GM21619 (cell line): ENCODE measurements at regions not wholly inside any gene's neighbourhood (a gene's known extent, or its start where the extent isn't known, plus 50 kb on each side); places are given as distances from the start of the nearest gene placed in this dataset.
"Not testable (repeated sequence)": the region's sequence is repeated elsewhere in the genome, so short reads cannot be mapped to it uniquely, and the experiment has no call there.

ENCODE experiments used
- ATAC-seq: cut with Tn5 transposase; IDR thresholded peaks from one replicate; pipeline ENCODE4 v1.9.1; 2021; ENCODE audit not compliant: unreplicated experiment

DNA sequence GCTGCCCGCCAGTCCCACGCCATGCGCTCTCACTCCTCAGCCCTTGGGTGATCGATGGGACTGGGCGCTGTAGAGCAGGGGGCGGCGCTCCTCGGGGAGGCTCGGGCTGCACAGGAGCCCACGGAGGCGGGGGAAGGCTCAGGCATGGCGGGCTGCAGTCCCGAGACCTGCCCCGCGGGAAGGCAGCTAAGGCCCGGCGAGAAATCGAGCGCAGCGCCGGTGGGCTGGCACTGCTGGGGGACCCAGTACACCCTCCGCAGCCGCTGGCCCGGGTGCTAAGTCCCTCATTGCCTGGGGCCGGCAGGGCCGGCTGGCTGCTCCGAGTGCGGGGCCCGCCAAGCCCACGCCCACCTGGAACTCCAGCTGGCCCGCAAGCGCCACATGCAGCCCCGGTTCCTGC is 102.2 kb upstream of the PDE10A start:
- not testable (repeated sequence) for ATAC-seq

DNA sequence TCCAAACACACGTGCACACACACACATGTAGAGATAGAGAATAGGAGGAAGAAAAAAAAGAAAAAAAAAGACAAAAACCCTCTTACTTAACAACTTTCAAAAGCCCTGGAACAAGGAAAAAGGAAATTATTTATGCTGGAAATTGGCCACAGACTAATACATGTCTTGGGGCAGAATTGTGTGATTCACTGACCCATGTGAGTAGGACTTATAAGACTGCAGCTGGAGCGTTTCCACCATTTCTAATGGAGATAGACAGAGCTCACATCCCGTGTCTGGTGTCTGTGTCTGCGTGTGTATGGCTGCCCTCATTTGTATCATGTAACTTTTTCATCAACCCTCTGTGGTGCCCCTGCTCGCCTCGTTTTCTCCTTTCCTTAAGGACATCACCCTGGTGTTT is 99.8 kb upstream of the PDE10A start:
- no peak for ATAC-seq

DNA sequence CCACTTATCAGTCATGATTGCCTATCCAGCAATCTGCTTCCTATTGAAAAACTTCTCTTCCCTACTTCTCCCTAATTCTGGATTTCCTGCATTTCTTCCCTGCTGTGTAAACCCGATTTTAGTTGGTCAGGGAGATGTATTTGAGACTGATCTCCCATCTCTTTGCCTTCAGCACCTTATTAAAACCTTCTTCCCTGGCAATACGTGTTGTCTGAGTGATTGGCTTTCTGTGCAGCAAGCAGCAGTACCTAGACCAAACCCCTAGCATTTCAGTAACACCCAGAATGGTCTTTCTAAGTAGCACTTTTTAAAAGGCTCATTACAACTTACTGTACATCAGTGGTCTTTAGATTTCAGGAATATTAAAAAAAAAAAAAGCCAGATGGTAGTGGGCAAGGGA is 99.1 kb upstream of the PDE10A start:
- no peak for ATAC-seq

DNA sequence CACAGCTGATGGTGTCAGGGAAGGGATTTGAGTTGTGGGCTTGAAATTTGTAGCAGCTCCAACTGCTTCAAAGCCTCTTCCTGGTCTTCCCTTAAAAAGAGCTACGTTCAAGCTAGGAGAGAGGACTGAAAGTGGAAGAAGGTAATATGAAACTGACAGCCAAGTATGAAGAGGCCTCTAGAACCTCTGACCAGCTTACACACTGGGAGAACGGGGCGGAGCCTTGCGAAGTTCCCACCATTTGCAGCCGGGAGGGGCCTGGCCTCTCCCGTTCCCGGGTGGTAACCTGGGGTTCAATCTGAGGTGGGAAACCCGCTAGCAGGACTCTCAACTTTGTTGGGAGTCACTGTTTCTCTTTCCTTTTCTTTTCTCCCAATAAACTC is 97.8 kb upstream of the PDE10A start:
- no peak for ATAC-seq

DNA sequence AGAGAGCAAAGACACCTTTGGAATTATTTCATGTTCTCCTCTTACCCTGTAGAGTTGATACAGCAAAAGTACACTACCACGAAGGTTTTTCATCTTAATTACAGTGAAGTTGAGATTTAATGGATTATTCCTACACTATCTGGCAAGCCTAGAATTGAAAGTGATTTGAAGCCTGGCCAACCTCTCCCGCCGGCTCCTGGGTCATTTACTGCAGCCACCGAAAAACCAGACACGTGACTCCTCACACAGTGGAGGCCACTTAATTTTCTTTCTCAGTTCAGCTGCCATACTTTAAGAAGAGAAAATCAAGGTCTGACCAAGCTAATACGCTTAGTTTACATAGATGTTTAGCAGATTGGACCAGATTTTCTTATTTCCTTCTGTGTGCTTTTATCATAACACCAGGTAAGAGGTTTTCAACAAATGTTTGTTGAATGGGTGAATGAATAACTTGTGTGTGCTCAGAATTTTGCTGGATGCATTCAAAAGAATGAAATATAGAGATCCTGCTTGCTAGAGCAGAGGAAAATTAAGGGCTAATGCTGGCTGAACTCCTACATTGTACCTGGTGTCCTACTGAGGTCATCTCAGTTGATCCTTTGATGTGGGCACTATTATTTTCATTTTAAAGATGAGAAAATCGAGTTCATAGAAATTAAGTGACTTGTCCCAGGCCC is 97.2 kb upstream of the PDE10A start:
- ATAC-seq = no peak

DNA sequence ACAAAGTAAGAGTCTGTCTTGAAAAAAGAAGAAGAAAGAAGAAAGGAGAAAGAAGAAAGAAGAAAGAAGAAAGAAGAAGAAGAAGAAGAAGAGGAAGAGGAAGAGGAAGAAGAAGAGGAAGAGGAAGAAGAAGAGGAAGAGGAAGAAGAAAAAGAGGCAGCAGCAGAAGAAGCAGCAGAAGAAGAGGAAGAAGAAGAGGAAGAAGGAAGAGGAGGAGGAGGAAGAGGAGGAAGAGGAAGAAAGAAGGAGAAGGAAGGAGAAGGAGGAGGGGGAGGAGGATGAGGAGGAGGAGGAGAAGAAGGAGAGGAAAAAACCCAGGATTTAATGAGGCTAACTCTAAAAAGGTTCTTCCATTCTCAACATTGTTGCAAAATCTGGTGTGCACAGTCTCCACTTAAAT is 95.4 kb upstream of the PDE10A start:
- ATAC-seq = no peak

DNA sequence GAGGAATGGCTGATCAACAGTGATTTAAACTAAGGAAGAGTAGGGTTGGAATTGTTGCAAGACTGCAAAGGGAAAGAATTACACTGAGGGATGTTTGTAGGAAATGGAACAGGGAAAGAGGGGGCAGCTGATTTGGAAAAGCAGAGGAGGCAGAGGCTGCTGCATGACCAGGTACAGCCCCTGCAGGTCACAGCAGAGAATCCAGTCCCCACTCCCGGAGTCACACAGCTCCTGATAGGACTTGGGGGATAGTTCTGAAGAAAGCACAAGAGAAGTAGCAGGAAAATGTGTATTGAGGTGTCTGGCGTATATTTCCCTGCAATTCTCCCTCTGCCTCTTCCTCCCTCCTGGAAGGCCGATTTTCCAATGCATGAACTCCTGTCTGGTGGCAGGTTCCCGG is 92.5 kb upstream of the PDE10A start:
- no peak for ATAC-seq

DNA sequence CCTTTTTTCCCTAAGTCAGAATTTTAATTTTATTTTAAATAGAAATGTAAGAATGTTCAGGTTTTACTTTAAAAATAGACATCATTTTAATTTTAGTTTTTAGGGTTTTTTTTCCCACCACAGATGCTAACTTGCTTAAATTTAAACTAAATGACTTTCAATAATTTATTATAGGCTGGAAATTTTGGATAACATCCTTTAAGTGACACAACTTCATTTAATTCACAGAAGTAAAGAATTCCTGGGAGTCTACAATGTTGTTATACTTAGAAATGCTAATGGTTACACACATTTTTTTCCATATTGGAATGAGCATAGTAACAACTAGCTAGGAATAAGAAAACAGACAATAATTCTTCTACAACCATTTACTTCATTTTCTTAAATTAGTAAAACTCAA is 90.5 kb upstream of the PDE10A start:
- no peak for ATAC-seq

DNA sequence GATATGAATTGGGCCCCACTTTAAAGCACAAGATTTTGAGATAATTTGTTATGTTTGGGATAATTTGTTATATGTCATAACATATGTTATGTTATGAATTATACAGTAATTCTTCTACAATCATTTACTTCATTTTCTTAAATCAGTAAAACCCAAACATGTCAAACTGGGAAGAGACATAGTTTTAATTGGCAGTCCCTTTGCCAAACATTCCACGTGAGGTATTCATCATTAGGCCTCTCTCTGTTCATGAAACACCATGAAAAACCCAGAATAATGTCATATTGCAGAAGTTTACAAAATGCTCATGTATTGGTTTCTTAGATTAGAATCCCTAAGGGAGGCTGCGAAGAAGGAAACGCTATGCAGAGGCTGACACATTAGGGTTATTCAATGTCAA is 89.4 kb upstream of the PDE10A start:
- ATAC-seq = no peak

DNA sequence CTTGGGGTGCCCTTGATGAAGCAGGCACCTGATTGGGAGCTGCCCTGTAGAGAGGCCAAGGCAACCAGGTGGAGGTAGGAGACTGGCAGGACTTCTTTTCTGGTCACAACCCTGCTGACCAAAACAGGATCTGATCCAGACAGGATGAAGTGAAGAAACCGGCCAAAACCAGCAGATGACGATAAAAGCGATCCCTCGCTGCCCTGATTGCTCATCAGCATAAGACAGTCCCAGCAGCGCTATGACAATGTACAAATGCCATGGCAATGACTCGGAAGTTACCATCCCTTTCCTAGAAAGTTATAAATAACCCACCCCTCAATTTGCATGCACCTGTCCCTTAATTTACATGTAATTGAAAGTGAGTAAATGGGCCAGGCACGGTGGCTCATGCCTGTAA is 88.4 kb upstream of the PDE10A start:
- ATAC-seq = no peak

DNA sequence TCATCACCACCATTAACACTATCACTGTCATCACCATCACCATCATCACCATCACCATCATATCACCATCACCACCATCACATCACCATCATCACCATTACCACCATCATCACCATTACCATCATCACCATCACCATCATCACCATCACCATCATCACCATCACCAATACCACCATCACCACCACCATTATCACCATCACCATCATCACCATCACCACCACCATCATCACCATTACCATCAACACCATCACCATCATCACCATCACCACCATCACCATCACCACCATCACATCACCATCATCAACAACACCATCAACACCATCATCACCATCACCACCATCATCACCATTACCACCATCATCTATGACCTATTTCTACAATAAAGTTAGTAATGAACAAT is 86.1 kb upstream of the PDE10A start:
- ATAC-seq = no peak

DNA sequence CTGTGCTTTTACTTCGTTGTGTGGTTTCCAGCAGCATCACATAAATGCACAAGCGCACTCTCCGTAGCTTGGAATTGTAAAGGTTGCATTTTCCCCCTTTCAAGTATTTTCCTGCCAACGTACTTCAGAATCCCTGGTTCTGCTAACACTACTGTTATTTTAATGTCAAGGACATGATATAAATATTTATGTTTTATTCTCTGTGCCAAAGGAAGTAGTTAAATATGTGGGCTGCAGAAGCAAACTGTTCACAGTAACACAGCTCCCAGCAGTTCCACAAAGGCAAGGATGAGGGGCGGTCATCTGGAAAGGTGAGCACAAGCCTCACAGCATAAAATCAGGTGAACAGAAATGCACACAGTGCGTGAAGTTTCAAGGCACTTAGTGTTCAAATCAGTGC is 85.3 kb upstream of the PDE10A start:
- ATAC-seq = no peak

DNA sequence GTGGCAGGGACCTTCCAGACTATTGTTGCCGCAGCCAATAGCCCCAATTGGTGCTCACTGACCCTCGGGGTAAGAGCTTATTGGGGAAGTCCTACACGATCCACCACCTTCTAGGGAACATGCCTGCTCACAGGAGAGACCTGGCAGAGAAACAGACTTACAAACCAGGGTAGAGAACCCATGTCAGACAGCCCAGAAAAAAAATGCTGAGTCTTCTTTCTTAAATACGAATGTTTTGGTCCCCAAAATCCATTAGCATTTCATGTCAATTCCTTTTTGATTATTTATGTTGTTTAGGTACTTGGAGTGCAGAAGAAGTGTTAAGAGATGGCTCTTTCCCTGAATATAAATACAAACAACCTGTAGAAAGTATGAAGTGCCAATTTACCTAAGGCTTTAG is 84.9 kb upstream of the PDE10A start:
- no peak for ATAC-seq

DNA sequence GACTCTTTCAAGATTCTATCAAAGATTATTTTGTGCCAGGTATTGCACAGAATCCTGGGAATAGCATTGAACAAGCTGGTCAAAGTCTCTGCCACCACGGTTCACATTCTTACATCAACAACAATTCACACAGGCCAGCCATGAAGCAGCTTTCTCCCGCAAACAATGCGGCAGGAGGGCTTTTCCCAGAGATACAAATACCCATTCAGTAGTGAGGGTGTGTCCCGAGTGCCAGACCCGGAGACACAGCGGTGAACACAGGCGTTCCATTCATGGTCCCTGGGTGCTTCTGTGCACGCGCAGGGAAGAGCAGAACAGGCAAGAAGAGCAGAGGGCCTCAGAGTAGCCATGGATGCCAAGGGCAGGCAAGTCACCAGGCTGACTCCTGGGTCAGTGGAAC is 83.3 kb upstream of the PDE10A start:
- no peak for ATAC-seq

DNA sequence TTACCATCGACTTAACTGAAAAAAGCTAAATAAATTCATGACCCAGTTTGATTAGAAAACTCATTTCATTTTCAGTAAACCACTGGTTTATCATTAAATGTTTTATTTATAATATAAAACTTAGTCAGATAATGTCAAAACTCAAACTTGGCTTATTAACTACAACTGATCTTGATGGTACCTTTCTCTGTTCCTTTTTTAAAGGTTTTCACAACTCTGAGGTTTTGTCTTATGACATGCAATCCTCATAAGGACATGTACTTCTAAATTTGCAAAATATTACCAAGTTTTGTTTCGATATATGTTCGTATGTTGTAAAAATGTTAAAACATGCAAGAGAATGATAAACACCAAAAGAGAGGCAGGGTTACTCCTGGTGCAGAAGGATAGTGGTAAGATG is 82.5 kb upstream of the PDE10A start:
- ATAC-seq = no peak

DNA sequence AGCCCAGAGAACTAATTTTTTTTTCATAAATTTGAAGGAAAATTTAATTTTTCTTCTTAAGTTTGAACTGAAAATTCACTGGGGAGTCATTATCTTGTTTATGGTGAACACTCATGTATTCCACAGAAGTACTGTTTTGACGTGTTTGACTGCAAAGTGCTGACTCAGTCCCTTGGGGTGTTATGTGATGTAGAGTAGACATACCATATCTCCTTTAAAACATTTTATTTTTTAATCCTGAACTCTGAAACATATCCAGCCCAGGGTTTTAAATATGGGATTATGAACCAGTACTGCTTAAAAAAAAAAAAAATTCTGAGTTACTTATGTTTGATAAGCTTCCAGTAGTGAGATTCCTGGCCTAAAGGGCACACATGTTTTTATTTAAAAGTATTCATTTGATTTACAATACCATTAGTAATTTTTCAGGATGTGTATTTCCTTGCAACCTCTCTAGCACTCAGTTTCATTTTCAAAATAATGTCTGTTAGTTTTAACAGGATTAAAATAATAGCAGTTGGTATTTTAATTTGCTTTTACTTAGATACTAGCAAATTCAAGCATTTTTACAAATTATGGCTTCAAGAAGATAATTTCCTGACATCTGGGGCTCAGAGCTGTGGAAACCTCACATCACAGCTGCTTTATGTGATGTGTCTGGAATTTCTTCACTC is 81.7 kb upstream of the PDE10A start:
- ATAC-seq = no peak

DNA sequence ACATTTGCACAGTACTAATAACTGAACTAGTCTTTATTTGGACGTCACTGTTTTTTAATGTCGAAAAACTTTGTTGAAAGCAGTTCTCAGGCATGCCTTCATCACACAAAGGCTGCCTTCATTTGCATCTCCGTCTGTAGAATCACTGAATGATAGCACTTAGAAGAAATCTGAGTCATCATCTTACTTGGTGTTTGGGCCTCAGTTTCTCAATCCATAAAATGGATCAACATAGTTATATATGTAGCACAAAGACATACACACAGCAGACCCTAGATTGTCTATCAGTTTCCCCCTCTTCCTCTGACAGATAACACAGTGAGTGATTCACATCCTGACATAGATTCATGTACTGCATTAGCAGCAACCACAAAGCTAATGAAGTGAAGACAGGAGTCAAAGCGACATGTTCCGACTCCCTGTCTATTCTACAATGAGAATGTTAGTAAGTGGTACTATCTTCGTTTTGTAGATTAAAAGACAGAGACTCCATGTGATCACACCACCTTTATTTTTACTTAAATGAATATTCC is 80.4 kb upstream of the PDE10A start:
- no peak for ATAC-seq

DNA sequence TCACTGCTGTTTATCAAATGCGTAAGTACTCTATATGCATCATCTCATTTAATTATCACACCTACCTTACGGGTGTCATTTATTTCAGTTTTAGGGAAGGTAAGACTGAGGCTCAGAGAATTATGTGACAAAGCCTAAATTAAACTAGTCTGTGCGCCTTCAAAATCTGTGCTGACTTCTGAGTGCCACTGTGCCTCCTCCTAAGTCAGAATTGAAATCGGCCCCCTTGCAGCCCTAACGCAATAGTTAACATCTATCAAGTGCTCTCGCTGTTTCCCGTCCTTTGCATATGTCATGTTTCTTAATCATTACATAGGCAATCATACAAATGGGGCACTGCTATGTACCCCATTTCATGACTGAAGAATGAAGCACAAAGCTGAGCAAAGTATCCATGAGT is 79.0 kb upstream of the PDE10A start:
- ATAC-seq = no peak

DNA sequence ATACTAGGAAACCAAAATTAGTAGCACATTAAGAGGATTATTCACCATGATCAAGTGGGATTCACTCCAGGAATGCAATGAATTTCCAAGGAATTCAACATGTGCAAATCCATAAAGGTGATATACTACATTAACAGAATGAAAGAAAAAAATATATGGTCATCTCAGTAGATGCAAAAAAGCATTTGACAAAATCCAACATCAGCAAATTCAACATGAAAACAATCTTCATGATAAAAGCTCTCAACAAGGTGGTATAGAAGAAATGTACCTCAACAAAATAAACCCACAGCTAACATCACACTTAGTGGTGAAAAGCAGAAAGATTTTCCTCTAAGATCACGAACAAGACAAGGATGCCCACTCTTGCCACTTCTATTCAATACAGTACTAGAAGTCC is 74.4 kb upstream of the PDE10A start:
- no peak for ATAC-seq

DNA sequence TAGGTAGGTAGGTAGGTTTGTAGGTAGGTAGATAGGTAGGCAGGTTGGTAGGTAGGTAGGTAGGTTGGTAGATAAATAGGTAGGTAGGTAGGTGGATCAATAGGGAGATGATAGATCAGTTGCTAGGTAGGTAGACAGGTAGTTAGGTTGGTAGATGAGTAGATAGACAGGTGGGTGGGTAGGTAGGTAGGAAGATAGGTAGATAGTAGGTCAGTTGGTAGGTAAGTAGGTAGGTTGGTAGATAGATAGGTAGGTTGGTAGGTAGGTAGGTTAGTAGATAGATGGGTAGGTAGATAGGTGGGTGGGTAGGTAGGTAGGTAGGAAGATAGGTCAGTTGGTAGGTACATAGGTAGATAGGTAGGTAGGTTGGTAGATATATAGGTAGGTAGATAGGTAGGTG is 72.0 kb upstream of the PDE10A start:
- no peak for ATAC-seq

DNA sequence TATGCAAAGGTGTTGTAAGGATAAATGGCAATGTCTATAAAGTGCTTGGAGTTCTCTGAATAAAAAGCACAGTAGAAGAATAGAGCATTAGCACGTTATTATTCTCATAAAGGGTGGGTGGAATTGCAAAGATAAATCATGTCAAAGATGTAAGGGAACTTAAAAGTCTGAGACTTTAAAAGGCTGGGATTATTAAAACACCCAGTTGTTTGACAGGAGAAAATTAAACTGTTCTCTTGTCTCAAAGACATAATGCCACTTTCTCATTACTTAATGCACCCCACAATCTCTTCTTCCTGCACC is 70.4 kb upstream of the PDE10A start:
- ATAC-seq = no peak

DNA sequence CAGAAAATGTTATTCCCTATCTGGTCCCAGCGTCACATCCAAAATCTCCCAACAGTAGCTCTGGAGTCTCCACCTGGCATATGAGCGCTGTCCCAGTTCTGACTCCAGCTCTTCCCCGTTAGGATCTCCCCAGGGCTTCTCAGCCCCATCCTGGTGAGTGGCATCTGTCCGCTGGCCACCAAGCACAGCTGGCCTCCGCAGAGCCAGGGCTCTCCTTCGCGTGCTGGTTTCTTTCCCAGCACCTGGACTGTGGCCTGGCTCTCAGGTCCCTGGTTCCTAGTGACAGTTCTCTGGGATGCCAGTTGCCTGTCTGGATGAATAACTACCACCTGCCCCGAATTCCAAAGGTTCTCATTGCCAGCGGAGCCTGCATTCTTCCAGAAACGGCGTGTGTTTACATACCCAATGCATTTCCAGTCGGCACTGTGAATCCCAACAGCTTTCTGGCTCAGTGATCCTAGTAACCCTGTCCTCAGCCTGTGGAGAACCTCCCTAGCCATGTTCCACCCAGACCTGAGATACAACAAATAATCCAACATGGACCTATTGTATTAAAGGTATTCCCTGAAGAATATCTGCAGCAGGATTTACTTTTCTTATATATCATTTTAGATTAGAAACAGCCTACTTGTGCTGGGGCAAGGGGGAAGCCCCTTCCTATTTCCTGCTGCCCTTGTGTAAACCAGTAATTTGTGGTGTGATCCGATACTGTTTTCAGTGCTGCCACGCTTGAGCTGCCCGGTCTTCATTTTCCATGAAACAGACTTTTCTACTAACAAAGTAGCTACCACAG is 69.9 kb upstream of the PDE10A start:
- peak; percentile 81 for ATAC-seq
